Ishikawa (cell line): ENCODE measurements at regions not wholly inside any gene's neighbourhood (a gene's known extent, or its start where the extent isn't known, plus 50 kb on each side); places are given as distances from the start of the nearest gene placed in this dataset.

Source experiments
- CEBPB ChIP-seq: IDR thresholded peaks from 2 replicates; pipeline ENCODE4 v1.6.1; 2012
- CREB1 ChIP-seq: IDR thresholded peaks from 2 replicates; pipeline ENCODE4 v1.6.1; 2012; ENCODE audit warnings: low read depth
- EGR1 ChIP-seq: IDR thresholded peaks from 2 replicates; pipeline ENCODE4 v1.6.1; 2012
- EP300 ChIP-seq: IDR thresholded peaks from 2 replicates; pipeline ENCODE4 v1.6.1; 2012; ENCODE audit warnings: borderline replicate concordance
- FOXM1 ChIP-seq: IDR thresholded peaks from 2 replicates; pipeline ENCODE4 v1.6.1; 2012; ENCODE audit warnings: low read depth, borderline replicate concordance
- NFIC ChIP-seq: IDR thresholded peaks from 2 replicates; pipeline ENCODE4 v1.6.1; 2012
- RAD21 ChIP-seq: IDR thresholded peaks from 2 replicates; pipeline ENCODE4 v1.6.1; 2012; ENCODE audit warnings: low read depth
- TAF1 ChIP-seq: IDR thresholded peaks from 2 replicates; pipeline ENCODE4 v1.6.1; 2012; ENCODE audit warnings: low read depth, mild to moderate bottlenecking
- TCF12 ChIP-seq: IDR thresholded peaks from 2 replicates; pipeline ENCODE4 v1.6.1; 2012; ENCODE audit warnings: low read depth
- TEAD4 ChIP-seq: IDR thresholded peaks from 2 replicates; pipeline ENCODE4 v1.6.1; 2012
- YY1 ChIP-seq: IDR thresholded peaks from 2 replicates; pipeline ENCODE4 v1.6.1; 2012; ENCODE audit warnings: low read depth
- ZBTB7A ChIP-seq: IDR thresholded peaks from 2 replicates; pipeline ENCODE4 v1.6.1; 2012; ENCODE audit warnings: low read depth
- TF ChIP-seq, protein P1 (sequence below): IDR thresholded peaks from 2 replicates; pipeline ENCODE4 v1.6.1; 2012
- TF ChIP-seq, protein P2 (sequence below): IDR thresholded peaks from 2 replicates; pipeline ENCODE4 v1.6.1; 2012
- TF ChIP-seq, protein P3 (sequence below): IDR thresholded peaks from 2 replicates; pipeline ENCODE4 v1.6.1; 2012; ENCODE audit warnings: low read depth, mild to moderate bottlenecking

DNA sequence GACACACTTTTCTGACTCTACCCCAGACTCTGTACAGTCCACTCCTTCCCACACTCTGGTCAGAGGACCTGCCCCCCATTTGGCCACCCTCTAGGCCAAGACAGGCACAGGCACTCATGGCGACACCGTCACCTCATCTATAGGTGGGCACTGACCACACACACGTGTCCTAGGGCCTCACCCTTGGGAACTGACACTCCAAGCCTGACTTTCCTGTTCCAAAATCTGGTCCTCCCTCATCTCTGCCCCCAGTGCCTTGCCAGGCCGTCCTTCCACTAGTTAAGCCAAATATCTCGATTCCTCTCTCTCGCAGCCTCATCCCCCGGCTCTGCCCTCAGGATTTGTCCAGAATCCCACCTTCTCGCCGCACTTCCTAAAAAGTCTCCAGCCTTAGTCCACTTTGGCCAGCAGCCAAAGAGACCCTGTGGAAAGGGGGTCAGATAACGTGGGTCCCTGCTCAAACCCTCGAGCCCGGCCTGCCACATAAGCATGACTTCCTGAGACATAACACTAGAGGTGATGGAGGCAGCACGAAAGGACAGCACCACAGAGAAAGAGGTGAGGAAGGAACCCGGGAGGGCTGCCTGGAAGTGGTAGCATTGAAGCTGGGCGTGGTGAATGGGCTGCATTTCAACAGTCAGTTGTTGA is 105.8 kb upstream of the OTOS start:
- no peak for TF ChIP-seq RAD21
- TF ChIP-seq TEAD4 = no peak
- no peak for TF ChIP-seq FOXM1
- TF ChIP-seq EGR1 = no peak
- TF ChIP-seq, protein P1, sequence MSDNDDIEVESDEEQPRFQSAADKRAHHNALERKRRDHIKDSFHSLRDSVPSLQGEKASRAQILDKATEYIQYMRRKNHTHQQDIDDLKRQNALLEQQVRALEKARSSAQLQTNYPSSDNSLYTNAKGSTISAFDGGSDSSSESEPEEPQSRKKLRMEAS = no peak
- no peak for TF ChIP-seq CEBPB

DNA sequence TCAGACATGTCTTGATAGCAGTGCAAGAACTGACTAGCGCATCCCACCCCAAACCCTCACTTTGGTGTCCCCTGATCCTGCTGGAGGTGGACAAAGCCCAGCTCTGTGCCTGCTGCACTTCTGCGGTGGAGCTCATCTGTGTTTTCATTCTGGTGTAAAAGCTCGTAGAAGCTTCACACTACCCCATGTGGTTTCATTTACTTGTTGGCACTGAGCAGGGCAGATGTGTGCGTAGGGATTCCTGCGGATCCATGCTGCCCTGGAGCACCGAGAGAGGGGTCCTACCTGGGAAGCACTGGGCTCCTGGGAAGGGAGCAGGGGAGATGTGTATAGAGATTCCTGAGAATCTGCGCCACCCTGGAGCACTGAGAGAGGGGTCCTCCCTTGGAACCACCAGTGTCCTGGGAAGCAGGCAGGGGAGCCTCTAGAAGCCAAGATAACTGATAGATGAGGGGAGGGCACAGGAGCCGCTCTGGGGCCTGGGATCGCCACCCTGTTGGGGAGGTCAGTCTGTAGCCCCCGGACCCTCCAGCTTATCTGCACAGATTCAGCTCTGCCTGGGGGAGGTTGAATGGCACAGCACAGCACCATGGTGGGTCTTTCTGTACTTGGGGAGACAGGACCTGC is 106.9 kb upstream of the OTOS start:
- no peak for TF ChIP-seq EGR1
- TF ChIP-seq CREB1 = no peak
- TF ChIP-seq CEBPB = no peak
- TF ChIP-seq, protein P2, sequence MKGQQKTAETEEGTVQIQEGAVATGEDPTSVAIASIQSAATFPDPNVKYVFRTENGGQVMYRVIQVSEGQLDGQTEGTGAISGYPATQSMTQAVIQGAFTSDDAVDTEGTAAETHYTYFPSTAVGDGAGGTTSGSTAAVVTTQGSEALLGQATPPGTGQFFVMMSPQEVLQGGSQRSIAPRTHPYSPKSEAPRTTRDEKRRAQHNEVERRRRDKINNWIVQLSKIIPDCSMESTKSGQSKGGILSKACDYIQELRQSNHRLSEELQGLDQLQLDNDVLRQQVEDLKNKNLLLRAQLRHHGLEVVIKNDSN = no peak
- no peak for TF ChIP-seq RAD21
- TF ChIP-seq TCF12 = no peak
- no peak for TF ChIP-seq YY1
- TF ChIP-seq TAF1 = no peak
- TF ChIP-seq ZBTB7A = no peak
- TF ChIP-seq, protein P3, sequence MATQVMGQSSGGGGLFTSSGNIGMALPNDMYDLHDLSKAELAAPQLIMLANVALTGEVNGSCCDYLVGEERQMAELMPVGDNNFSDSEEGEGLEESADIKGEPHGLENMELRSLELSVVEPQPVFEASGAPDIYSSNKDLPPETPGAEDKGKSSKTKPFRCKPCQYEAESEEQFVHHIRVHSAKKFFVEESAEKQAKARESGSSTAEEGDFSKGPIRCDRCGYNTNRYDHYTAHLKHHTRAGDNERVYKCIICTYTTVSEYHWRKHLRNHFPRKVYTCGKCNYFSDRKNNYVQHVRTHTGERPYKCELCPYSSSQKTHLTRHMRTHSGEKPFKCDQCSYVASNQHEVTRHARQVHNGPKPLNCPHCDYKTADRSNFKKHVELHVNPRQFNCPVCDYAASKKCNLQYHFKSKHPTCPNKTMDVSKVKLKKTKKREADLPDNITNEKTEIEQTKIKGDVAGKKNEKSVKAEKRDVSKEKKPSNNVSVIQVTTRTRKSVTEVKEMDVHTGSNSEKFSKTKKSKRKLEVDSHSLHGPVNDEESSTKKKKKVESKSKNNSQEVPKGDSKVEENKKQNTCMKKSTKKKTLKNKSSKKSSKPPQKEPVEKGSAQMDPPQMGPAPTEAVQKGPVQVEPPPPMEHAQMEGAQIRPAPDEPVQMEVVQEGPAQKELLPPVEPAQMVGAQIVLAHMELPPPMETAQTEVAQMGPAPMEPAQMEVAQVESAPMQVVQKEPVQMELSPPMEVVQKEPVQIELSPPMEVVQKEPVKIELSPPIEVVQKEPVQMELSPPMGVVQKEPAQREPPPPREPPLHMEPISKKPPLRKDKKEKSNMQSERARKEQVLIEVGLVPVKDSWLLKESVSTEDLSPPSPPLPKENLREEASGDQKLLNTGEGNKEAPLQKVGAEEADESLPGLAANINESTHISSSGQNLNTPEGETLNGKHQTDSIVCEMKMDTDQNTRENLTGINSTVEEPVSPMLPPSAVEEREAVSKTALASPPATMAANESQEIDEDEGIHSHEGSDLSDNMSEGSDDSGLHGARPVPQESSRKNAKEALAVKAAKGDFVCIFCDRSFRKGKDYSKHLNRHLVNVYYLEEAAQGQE = no peak
- no peak for TF ChIP-seq EP300
- TF ChIP-seq NFIC = no peak
- no peak for TF ChIP-seq FOXM1
- TF ChIP-seq, protein P1 = no peak
- no peak for TF ChIP-seq TEAD4

DNA sequence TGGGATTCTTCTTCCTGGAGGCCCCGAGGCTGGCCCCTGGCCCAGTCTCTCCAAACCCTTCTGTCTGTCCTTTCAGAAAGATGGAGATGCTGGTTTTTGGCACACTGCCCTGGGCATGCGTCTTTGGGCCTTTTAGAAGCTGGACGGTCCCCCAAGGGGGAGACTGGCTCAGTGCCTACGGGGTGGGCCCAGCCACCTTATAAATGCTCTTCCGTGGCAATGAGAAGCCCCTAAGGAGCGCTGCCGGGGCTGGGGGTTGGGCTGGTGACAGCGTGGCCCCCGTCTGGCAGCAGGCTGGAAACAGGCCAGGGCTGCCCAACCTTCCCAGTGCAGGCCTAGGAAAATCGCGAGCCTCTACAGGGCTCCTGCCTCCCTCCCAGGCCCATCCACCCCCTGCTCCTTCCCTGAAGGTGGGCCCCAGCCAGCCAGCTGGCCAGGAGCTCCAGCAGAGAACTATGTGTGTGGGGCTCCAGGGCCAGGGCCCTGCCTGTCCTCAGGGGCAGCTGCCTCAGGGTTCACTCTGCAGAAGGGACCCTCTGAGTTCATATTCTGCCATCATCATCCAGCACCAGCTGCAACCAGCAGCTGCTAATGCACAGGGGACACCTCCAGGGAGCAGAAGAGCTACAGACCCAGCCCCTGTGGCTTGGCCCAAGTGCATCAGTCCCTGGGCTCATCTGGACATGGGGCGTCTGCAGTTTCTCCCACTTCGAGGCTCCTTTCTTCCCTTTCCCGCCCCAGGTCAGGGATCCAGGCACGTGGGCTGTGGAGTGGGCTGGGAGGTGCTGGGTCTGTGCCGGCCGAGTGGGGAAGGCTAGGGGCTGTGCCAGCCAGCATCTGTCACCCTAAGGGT is 107.6 kb upstream of the OTOS start:
- TF ChIP-seq ZBTB7A = no peak
- TF ChIP-seq YY1 = no peak
- TF ChIP-seq FOXM1 = no peak
- TF ChIP-seq EP300 = no peak
- no peak for TF ChIP-seq TEAD4
- no peak for TF ChIP-seq EGR1
- TF ChIP-seq, protein P2 = no peak
- TF ChIP-seq TAF1 = no peak
- TF ChIP-seq, protein P3 = no peak
- TF ChIP-seq NFIC = no peak
- no peak for TF ChIP-seq RAD21
- no peak for TF ChIP-seq TCF12
- TF ChIP-seq, protein P1 = no peak
- TF ChIP-seq CEBPB = no peak
- TF ChIP-seq CREB1 = no peak

DNA sequence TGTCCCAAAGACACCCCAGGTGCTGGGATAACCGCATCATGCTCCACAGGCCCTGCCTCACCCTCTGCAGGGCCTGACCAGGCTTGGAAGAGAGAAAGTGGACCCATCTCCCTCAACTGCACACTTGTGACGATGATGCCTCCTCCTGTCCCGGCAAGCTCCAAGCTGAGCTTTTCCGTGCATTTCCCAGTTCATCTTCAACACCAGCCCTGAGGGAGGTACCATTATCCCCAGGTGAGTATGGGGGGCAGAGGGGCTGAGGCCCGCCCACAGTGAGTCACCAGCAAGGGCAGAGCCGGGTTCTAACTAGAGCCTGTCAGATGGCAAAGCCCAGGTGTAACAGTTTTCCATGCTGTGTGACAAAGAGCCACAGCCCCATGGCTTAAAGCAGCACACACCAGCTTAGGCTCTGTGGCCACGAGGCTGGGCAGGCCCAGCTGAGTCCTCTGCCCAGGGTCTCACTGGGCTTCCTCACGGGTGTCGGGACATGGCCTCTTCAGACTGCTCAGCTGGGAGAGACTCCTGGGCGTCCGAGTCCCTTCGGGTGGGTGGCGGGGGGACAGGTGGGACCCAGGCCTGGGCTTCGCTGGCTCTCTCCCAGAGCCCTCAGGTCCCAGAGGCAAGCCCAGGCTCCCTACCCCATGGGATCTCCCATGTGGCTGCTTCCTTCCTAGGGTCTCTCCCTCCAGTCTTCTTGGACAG is 108.4 kb upstream of the OTOS start:
- TF ChIP-seq CEBPB (no peak), NFIC (no peak)
- TF ChIP-seq, protein P3 = no peak
